Neuronal stem cell (in vitro differentiated cells): ENCODE measurements at regions not wholly inside any gene's neighbourhood (a gene's known extent, or its start where the extent isn't known, plus 50 kb on each side); places are given as distances from the start of the nearest gene placed in this dataset.

Source experiments
- DNase-seq: peaks from one replicate; pipeline ENCODE4 v3.0.0-alpha.2; 2013; ENCODE audit warnings: low spot score
- H2AFZ ChIP-seq: one replicate; pipeline ENCODE4 v1.6.1; 2013; ENCODE audit warnings: mild to moderate bottlenecking, low read length, inconsistent platforms
- H2AK5ac ChIP-seq: 2 replicates; pipeline ENCODE4 v1.6.1; 2013; ENCODE audit warnings: low read depth, mild to moderate bottlenecking, inconsistent platforms, low read length, moderate library complexity, mixed read lengths
- H2BK120ac ChIP-seq: 2 replicates; pipeline ENCODE4 v1.6.1; 2013; ENCODE audit warnings: low read depth, mild to moderate bottlenecking, inconsistent platforms, low read length, moderate library complexity, mixed read lengths
- H2BK12ac ChIP-seq: one replicate; pipeline ENCODE4 v1.6.1; 2013; ENCODE audit warnings: low read length, inconsistent platforms
- H2BK15ac ChIP-seq: 2 replicates; pipeline ENCODE4 v1.6.1; 2013; ENCODE audit warnings: mild to moderate bottlenecking, low read length, inconsistent platforms, mixed read lengths
- H2BK5ac ChIP-seq: one replicate; pipeline ENCODE4 v1.6.1; 2013; ENCODE audit warnings: inconsistent platforms, mild to moderate bottlenecking, low read length, moderate library complexity
- H3K14ac ChIP-seq: one replicate; pipeline ENCODE4 v1.6.1; 2013; ENCODE audit warnings: low read length, inconsistent platforms
- H3K18ac ChIP-seq: 2 replicates; pipeline ENCODE4 v1.6.1; 2013; ENCODE audit warnings: low read length, inconsistent platforms
- H3K23ac ChIP-seq: 2 replicates; pipeline ENCODE4 v1.6.1; 2013; ENCODE audit warnings: low read depth, mild to moderate bottlenecking, mixed read lengths, low read length, inconsistent platforms; ENCODE audit not compliant: poor library complexity
- H3K27ac ChIP-seq: replicated peaks from 3 replicates; pipeline ENCODE4 v1.5.1; 2013; ENCODE audit warnings: low read length, inconsistent platforms
- H3K27me3 ChIP-seq, 3 experiments: 2 replicates each; pipeline ENCODE4 v1.6.1; 2013; ENCODE audit warnings: low read length in 3 of 3, mild to moderate bottlenecking in 2 of 3, inconsistent platforms in 1 of 3, low read depth in 1 of 3, mixed read lengths in 1 of 3, moderate library complexity in 1 of 3; ENCODE audit not compliant: control insufficient read depth in 3 of 3, insufficient read depth in 3 of 3
- H3K36me3 ChIP-seq, 2 donors: replicated peaks in 1 of 2; 2 replicates each; pipeline ENCODE4 v1.6.1; 2013; ENCODE audit warnings: low read length in 2 of 2; ENCODE audit not compliant: control insufficient read depth in 2 of 2, insufficient read depth in 2 of 2
- H3K4ac ChIP-seq: 2 replicates; pipeline ENCODE4 v1.6.1; 2013; ENCODE audit warnings: inconsistent platforms, mild to moderate bottlenecking, low read length, moderate library complexity
- H3K4me1 ChIP-seq, 2 donors: 1 replicate in 1 of 2; 2 replicates in 1 of 2; pipeline ENCODE4 v1.6.1; 2013; ENCODE audit warnings: low read length in 2 of 2, low read depth in 1 of 2; ENCODE audit not compliant: control insufficient read depth in 2 of 2, insufficient read depth in 1 of 2
- H3K4me2 ChIP-seq: one replicate; pipeline ENCODE4 v1.6.1; 2013; ENCODE audit warnings: mild to moderate bottlenecking, low read length, inconsistent platforms; ENCODE audit not compliant: insufficient read depth, poor library complexity, severe bottlenecking
- H3K4me3 ChIP-seq, 2 donors: 2 replicates each; pipeline ENCODE4 v1.5.1; 2013; ENCODE audit warnings: low read length in 2 of 2, mild to moderate bottlenecking in 2 of 2, inconsistent platforms in 1 of 2, moderate library complexity in 1 of 2
- H3K79me1 ChIP-seq: one replicate; pipeline ENCODE4 v1.6.1; 2013; ENCODE audit warnings: low read depth, mild to moderate bottlenecking, inconsistent platforms, low read length, moderate library complexity
- H3K9ac ChIP-seq: one replicate; pipeline ENCODE4 v1.6.1; 2013; ENCODE audit warnings: mild to moderate bottlenecking, low read depth, low read length, inconsistent platforms; ENCODE audit not compliant: poor library complexity
- H3K9me3 ChIP-seq, 2 donors: replicated peaks in 1 of 2; 2 replicates each; pipeline versions ENCODE3 to v1.6.1; 2013; ENCODE audit warnings: low read length in 2 of 2, mild to moderate bottlenecking in 2 of 2, inconsistent platforms in 1 of 2, low read depth in 1 of 2, mixed read lengths in 1 of 2, moderate library complexity in 1 of 2; ENCODE audit not compliant: control insufficient read depth in 2 of 2, insufficient read depth in 1 of 2
- H4K8ac ChIP-seq: one replicate; pipeline ENCODE4 v1.6.1; 2013; ENCODE audit warnings: low read depth, mild to moderate bottlenecking, inconsistent platforms, low read length, moderate library complexity
- H4K91ac ChIP-seq: one replicate; pipeline ENCODE4 v1.6.1; 2013; ENCODE audit warnings: low read length, low read depth, mild to moderate bottlenecking, inconsistent platforms; ENCODE audit not compliant: poor library complexity
- WGBS, 2 donors: extraction: QIAGEN DNeasy Blood & Tissue Kit; methylation state at CpG; one replicate each; pipeline ENCODE4 v1.1.7; 2013; ENCODE audit warnings: missing lambda C conversion rate in 2 of 2, mixed read lengths in 1 of 2; ENCODE audit not compliant: insufficient read length in 2 of 2, insufficient replicate concordance in 1 of 2; ENCODE audit errors: extremely low coverage in 2 of 2; 5-methylcytosine and 5-hydroxymethylcytosine counted together

DNA sequence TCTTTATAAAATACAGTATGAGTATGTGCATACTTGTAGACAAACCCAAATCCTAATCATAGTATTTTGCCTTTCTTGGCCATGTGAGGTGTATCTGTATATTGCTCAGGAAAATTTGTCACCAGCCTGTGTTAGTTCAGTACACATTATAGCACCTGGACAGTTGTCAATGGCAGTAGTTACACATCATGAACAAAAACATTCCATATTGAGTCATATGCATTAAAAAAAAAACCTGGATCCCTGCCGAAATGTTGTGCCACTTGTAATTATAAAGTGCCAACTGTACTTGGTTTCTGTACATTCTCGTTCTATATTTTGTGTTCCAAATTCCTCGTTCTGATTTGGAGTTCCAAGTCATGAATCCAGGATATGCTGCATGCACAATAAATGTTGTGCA, 410.4 kb downstream of the INHBA start:
- Histone ChIP-seq H2BK15ac (no peak overlapping the region), H3K4me3 (no peak overlapping the region), H3K27me3 (no peaks in the 10 kb centered on the region), H2BK12ac (no peak overlapping the region), H2AFZ (no peak overlapping the region), H3K4me2 (no peak overlapping the region), H4K91ac (no peak overlapping the region), H3K4ac (no peak overlapping the region), H3K27ac (no peak overlapping the region), H2BK5ac (no peak overlapping the region), H4K8ac (no peak overlapping the region), H3K79me1 (no peaks in the 10 kb centered on the region), H3K9ac (no peak overlapping the region), H3K23ac (no peak overlapping the region), H3K18ac (no peak overlapping the region), H3K4me1 (no peaks in the 10 kb centered on the region), H3K9me3 (peaks cover 0 to 12% of the 10 kb centered on the region in 2 donors), H3K14ac (no peak overlapping the region), H2AK5ac (no peak overlapping the region), H3K36me3 (no peaks in the 10 kb centered on the region), H2BK120ac (no peak overlapping the region)
- no peak for DNase-seq
- WGBS, 2 donors: no CpG with 5 or more reads among the region's 3 CpGs

DNA sequence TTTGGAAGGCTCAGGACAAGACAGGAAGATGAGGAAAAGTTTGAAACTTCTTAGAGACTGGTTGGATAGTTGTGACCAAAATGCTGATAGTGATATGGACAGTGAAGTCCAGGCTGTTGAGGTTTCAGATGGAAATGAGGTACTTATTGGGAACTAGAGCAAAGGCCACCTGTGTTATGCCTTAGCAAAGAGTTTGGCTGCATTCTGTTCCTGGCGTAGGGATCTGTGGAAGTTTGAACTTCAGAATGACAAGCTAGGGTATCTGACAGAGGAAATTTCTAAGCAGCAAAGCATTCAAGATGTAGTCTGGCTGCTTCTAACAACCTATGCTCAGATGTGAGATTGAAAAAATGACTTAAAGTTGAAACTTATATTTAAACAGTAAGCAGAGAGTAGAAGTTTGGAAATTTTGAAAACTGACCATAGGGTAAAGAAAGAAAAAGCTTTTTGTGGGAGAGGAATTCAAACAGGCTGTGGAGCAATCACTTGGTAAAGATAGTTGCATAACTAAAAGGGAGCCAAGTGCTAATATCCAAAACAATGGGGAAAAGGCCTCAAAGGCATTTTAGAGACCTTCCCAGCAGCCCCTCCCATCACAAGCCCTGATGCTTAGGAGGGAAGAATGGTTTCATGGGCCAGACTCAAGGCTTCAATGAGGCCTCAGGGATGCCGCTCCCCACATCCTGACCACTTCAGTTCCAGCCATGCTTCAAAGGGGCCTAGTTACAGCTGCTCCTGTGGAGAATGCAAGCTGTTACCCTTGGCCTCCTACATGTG, 415.1 kb downstream of the INHBA start:
- Histone ChIP-seq H3K79me1 (no peaks in the 10 kb centered on the region), H2AK5ac (no peak overlapping the region), H3K27ac (no peak overlapping the region), H2BK15ac (no peak overlapping the region), H3K4me3 (no peak overlapping the region), H2BK5ac (no peak overlapping the region), H2BK12ac (no peak overlapping the region), H3K23ac (no peak overlapping the region), H2BK120ac (no peak overlapping the region), H3K4me2 (no peak overlapping the region), H2AFZ (no peak overlapping the region), H3K18ac (no peak overlapping the region), H3K9me3 (peaks cover 0 to 12% of the 10 kb centered on the region in 2 donors), H3K4ac (no peak overlapping the region), H4K91ac (no peak overlapping the region), H3K36me3 (no peaks in the 10 kb centered on the region), H3K9ac (no peak overlapping the region), H3K14ac (no peak overlapping the region), H3K27me3 (no peaks in the 10 kb centered on the region), H4K8ac (no peak overlapping the region), H3K4me1 (no peaks in the 10 kb centered on the region)
- no CpG with 5 or more reads among the region's 2 CpGs for WGBS, 2 donors
- DNase-seq: no peak

DNA sequence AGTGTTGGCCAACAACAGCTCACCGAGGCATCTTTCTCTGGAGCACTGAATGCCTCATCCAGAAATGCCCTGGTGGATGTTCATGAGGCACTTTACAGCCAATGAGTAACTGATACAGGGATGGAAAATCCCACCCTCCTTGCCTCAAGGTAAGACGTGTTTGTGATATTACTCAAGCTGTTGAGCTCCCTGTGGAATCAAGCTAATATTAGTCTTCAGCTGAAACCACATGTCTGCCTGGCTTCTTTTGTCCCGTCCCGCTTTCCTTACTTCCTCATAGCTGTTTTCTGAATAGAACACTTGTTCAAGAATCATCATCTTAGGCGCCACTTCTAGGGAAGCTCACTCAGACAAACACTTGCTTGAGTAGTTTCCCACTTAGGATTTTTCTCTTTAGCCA, 422.4 kb downstream of the INHBA start:
- DNase-seq: no peak
- no peaks in the 10 kb centered on the region for H3K36me3 ChIP-seq
- H3K9me3 ChIP-seq: no peaks in the 10 kb centered on the region
- H3K27ac ChIP-seq: no peak overlapping the region
- no peak overlapping the region for H2AK5ac ChIP-seq
- no peak overlapping the region for H4K8ac ChIP-seq
- H3K4me3 ChIP-seq: no peak overlapping the region
- no peak overlapping the region for H2BK120ac ChIP-seq
- no peak overlapping the region for H2AFZ ChIP-seq
- no peak overlapping the region for H3K9ac ChIP-seq
- no peaks in the 10 kb centered on the region for H3K79me1 ChIP-seq
- H3K4me2 ChIP-seq: no peak overlapping the region
- H3K18ac ChIP-seq: no peak overlapping the region
- no peak overlapping the region for H3K14ac ChIP-seq
- H3K27me3 ChIP-seq: no peaks in the 10 kb centered on the region
- H3K23ac ChIP-seq: no peak overlapping the region
- no peaks in the 10 kb centered on the region for H3K4me1 ChIP-seq
- no peak overlapping the region for H4K91ac ChIP-seq
- H3K4ac ChIP-seq: no peak overlapping the region
- H2BK12ac ChIP-seq: no peak overlapping the region
- no peak overlapping the region for H2BK5ac ChIP-seq
- WGBS, 2 donors: no CpG with 5 or more reads among the region's 5 CpGs
- H2BK15ac ChIP-seq: no peak overlapping the region

DNA sequence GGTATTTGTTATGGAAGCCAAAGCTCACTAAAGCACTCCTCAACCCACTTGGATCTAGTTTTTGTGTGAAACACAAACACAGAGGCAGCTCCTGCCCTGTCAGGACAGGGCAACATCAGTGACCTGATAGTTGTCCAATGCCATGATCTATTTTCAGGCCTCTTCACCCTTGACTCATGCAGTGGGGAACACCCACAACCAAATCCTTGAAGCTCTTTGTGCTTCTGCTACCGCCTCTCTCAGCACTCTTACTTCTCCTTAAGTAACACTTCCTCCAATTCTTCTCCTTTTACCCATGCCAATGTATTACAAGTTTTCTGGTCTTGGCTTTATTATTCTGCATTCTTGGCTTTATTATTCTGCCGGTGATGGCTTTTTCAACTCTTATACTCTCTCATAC, 425.3 kb downstream of the INHBA start:
- Histone ChIP-seq H3K4me1 (peaks cover 0 to 4% of the 10 kb centered on the region in 2 donors), H3K36me3 (no peaks in the 10 kb centered on the region), H2BK12ac (no peak overlapping the region), H3K18ac (no peak overlapping the region), H4K8ac (no peak overlapping the region), H2AK5ac (no peak overlapping the region), H2BK120ac (no peak overlapping the region), H2BK5ac (no peak overlapping the region), H4K91ac (no peak overlapping the region), H2AFZ (no peak overlapping the region), H3K4me3 (no peak overlapping the region), H3K27me3 (no peaks in the 10 kb centered on the region), H3K27ac (no peak overlapping the region), H3K79me1 (no peaks in the 10 kb centered on the region), H3K14ac (no peak overlapping the region), H3K9ac (no peak overlapping the region), H3K4ac (no peak overlapping the region), H3K23ac (no peak overlapping the region), H3K9me3 (no peaks in the 10 kb centered on the region), H3K4me2 (no peak overlapping the region), H2BK15ac (no peak overlapping the region)
- no CpG with 5 or more reads among the region's 2 CpGs for WGBS, 2 donors
- DNase-seq: no peak
